ENCODE measurements at regions not wholly inside any gene's neighbourhood (a gene's known extent, or its start where the extent isn't known, plus 50 kb on each side); places are given as distances from the start of the nearest gene placed in this dataset.

DNA sequence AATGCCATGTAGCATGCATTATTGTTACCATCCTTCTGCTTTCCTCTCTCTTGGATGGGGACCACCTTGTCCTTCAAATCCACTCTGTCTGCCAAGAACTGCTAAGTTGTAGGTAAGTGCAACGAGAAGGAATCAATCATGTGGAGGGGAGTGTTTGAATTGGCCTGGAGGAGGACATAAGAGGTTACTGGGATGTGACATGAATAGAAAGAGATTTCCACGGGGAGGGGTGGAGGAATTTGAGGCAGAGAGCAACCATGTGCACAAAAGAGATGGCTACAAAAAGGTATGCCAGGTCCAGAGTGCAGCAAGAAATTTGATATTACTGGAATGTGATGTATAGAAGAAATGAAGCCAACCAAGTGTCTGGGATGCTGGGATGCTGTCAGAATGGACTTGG lies 648.9 kb upstream of the KLF4 start:
- no peak for ATAC-seq
- CTCF ChIA-PET, result no interaction called here

DNA sequence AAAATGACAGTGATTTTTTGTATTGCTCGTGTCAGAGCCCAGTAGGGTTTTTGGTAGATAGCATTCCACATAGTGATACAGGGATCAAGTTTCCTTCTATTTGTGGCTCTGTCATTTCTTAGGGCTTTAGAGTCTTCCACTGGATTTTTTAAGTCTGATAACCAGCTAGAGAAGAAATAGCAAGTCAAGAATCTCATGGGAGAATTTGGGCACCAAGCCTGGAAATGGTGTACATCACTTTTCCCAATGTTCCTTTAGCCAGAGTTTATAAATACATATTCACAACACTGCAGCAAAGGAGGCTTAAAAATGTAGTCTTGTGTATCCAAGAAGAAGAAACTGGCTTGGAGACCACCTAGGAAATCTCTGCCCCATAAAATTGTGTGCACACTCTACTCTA lies 647.1 kb upstream of the KLF4 start:
- no TSS peak for BruUV-seq (replicated peaks)
- ChIA-PET POLR2A (ENCODE audit: unreplicated experiment) (no interaction called here), CTCF (no interaction called here)
- no peak for DNase-seq
- H3K9ac ChIP-seq (ENCODE audit: low read length), result no peak overlapping the region
- no peaks in the 10 kb centered on the region for H4K20me1 ChIP-seq (ENCODE audit: low read length)
- TF ChIP-seq EZH2 (IDR thresholded peaks at IDR 0.05; ENCODE audit: low read length, unreplicated experiment) (no peak), EZH2phosphoT487 (IDR thresholded peaks at IDR 0.05; ENCODE audit: borderline replicate concordance, low read length) (no peak)
- TF ChIP-seq, protein P1, sequence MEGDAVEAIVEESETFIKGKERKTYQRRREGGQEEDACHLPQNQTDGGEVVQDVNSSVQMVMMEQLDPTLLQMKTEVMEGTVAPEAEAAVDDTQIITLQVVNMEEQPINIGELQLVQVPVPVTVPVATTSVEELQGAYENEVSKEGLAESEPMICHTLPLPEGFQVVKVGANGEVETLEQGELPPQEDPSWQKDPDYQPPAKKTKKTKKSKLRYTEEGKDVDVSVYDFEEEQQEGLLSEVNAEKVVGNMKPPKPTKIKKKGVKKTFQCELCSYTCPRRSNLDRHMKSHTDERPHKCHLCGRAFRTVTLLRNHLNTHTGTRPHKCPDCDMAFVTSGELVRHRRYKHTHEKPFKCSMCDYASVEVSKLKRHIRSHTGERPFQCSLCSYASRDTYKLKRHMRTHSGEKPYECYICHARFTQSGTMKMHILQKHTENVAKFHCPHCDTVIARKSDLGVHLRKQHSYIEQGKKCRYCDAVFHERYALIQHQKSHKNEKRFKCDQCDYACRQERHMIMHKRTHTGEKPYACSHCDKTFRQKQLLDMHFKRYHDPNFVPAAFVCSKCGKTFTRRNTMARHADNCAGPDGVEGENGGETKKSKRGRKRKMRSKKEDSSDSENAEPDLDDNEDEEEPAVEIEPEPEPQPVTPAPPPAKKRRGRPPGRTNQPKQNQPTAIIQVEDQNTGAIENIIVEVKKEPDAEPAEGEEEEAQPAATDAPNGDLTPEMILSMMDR (conservative IDR thresholded peaks at IDR 0.05; ENCODE audit: low read depth, low read length), result no peak
- no peak overlapping the region for H3K4me2 ChIP-seq (ENCODE audit: low read length)
- no peak overlapping the region for H3K4me3 ChIP-seq (ENCODE audit: low read length)
- no peaks in the 10 kb centered on the region for H3K79me2 ChIP-seq (ENCODE audit: low read length)
- no peaks in the 10 kb centered on the region for H3K27me3 ChIP-seq (ENCODE audit: low read length)
- H3K4me1 ChIP-seq (ENCODE audit: insufficient read depth, low read length), result peaks cover 8% of the 10 kb centered on the region; the same call in 1 of the 2 replicates
- ATAC-seq, result no peak
- no peaks in the 10 kb centered on the region for H3K9me3 ChIP-seq (ENCODE audit: low read length)
- intact Hi-C loops (cut with micrococcal nuclease), result no loop called here
- H2AFZ ChIP-seq (ENCODE audit: low read length), result no peak overlapping the region
- no peaks in the 10 kb centered on the region for H3F3A ChIP-seq (ENCODE audit: low read length, unreplicated experiment)
- H3K27ac ChIP-seq (ENCODE audit: low read length), result no peak overlapping the region
- no peaks in the 10 kb centered on the region for H3K9me2 ChIP-seq (replicated peaks; ENCODE audit: low read length)
- H3K36me3 ChIP-seq (ENCODE audit: low read depth, low read length), result no peaks in the 10 kb centered on the region

More for the DNA sequence above, 648.9 kb upstream of the KLF4 start:
- H3K27me3 ChIP-seq (ENCODE audit: low read length), result no peaks in the 10 kb centered on the region
- no peaks in the 10 kb centered on the region for H3K9me2 ChIP-seq (replicated peaks; ENCODE audit: low read length)
- H3K4me1 ChIP-seq (ENCODE audit: insufficient read depth, low read length), result peaks cover 8% of the 10 kb centered on the region; the same call in 1 of the 2 replicates
- no peaks in the 10 kb centered on the region for H3K79me2 ChIP-seq (ENCODE audit: low read length)
- H3F3A ChIP-seq (ENCODE audit: low read length, unreplicated experiment), result no peaks in the 10 kb centered on the region
- H4K20me1 ChIP-seq (ENCODE audit: low read length), result no peaks in the 10 kb centered on the region
- DNase-seq, result no peak
- intact Hi-C loops (cut with micrococcal nuclease), result no loop called here
- BruUV-seq (replicated peaks), result no TSS peak
- no peaks in the 10 kb centered on the region for H3K36me3 ChIP-seq (ENCODE audit: low read depth, low read length)
- no peaks in the 10 kb centered on the region for H3K9me3 ChIP-seq (ENCODE audit: low read length)
- TF ChIP-seq, protein P1 (conservative IDR thresholded peaks at IDR 0.05; ENCODE audit: low read depth, low read length), result no peak
- TF ChIP-seq EZH2 (IDR thresholded peaks at IDR 0.05; ENCODE audit: low read length, unreplicated experiment), result no peak
- no peak for TF ChIP-seq EZH2phosphoT487 (IDR thresholded peaks at IDR 0.05; ENCODE audit: borderline replicate concordance, low read length)
- POLR2A ChIA-PET (ENCODE audit: unreplicated experiment), result no interaction called here
- no peak overlapping the region for H3K4me3 ChIP-seq (ENCODE audit: low read length)
- no peak overlapping the region for H3K9ac ChIP-seq (ENCODE audit: low read length)
- no peak overlapping the region for H2AFZ ChIP-seq (ENCODE audit: low read length)
- no peak overlapping the region for H3K4me2 ChIP-seq (ENCODE audit: low read length)
- no peak overlapping the region for H3K27ac ChIP-seq (ENCODE audit: low read length)

DNA sequence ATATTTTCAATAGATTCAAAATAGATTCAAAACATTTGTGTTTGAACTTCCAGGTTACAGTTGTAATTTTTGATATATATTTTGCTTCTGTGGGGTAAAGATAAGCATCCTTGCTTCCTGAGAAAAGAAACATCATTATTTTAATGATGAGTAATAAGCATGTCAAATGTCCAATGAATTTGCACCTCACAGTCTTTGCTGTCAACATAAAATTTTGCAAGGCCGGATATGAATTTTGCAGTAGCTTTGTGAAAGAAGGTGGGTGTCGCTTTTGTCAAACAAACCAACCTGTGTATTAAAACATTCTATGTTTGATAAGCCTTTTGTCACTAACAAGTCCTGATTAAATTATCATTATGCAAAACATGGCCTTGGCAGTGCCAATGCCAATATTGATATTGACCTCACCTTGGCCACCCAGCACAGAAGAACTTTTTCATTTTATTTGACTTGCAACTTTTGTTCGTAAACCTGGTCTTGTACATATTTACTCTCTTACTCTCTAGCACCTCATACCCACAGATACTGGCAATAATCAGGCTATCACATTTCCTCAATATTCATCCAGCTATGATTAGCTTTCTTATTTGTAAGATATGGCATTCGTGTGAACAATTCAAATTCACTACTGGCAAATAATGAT lies 645.0 kb upstream of the KLF4 start:
- ChIA-PET POLR2A (ENCODE audit: unreplicated experiment) (no interaction called here), CTCF (no interaction called here)
- no peaks in the 10 kb centered on the region for H4K20me1 ChIP-seq (ENCODE audit: low read length)
- intact Hi-C loops (cut with micrococcal nuclease), result no loop called here
- peak; percentile 46; the same call in 1 of the 2 replicates for ATAC-seq
- H3K27me3 ChIP-seq (ENCODE audit: low read length), result no peaks in the 10 kb centered on the region
- no peaks in the 10 kb centered on the region for H3K9me3 ChIP-seq (ENCODE audit: low read length)
- no peaks in the 10 kb centered on the region for H3F3A ChIP-seq (ENCODE audit: low read length, unreplicated experiment)
- no peak for DNase-seq
- no peaks in the 10 kb centered on the region for H3K79me2 ChIP-seq (ENCODE audit: low read length)
- H3K36me3 ChIP-seq (ENCODE audit: low read depth, low read length), result no peaks in the 10 kb centered on the region
- no peaks in the 10 kb centered on the region for H3K9me2 ChIP-seq (replicated peaks; ENCODE audit: low read length)
- H3K27ac ChIP-seq (ENCODE audit: low read length), result no peak overlapping the region
- no peak overlapping the region for H3K9ac ChIP-seq (ENCODE audit: low read length)
- no peak for TF ChIP-seq EZH2phosphoT487 (IDR thresholded peaks at IDR 0.05; ENCODE audit: borderline replicate concordance, low read length)
- no peak for TF ChIP-seq EZH2 (IDR thresholded peaks at IDR 0.05; ENCODE audit: low read length, unreplicated experiment)
- TF ChIP-seq, protein P1 (conservative IDR thresholded peaks at IDR 0.05; ENCODE audit: low read depth, low read length), result no peak
- peaks cover 8% of the 10 kb centered on the region; the same call in 1 of the 2 replicates for H3K4me1 ChIP-seq (ENCODE audit: insufficient read depth, low read length)
- no TSS peak for BruUV-seq (replicated peaks)
- H3K4me3 ChIP-seq (ENCODE audit: low read length), result no peak overlapping the region
- no peak overlapping the region for H2AFZ ChIP-seq (ENCODE audit: low read length)
- H3K4me2 ChIP-seq (ENCODE audit: low read length), result no peak overlapping the region
